Activated gamma-delta T cell (primary cell): ENCODE measurements at regions not wholly inside any gene's neighbourhood (a gene's known extent, or its start where the extent isn't known, plus 50 kb on each side); places are given as distances from the start of the nearest gene placed in this dataset.
"Not testable (repeated sequence)": the region's sequence is repeated elsewhere in the genome, so short reads cannot be mapped to it uniquely, and the experiment has no call there.

Experiments
- DNase-seq: peaks from one replicate; lab custom pipeline; 2025; lab: John Stamatoyannopoulos, UW

- DNase-seq: no peak
Observed at GRCh38 chr6:67219346-67219745, 1415.7 kb upstream of the ADGRB3 start.

DNA sequence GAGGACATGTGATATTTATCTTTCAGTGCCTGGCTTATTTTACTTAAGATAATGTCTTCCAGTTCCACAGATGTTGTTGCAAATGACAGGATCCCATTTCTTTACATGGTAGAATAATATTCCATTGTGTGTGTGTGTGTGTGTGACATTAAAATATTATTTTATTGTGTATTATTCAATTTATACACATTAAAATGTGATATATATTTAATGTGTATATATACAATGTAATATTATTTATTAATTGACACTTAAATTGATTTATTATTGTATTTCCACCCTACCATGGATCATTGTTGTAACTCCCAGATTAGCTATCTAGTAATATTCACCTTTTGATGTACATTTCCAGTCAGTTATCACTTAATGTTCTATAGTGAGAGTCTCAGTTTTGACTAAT, 1422.5 kb upstream of the ADGRB3 start:
- no peak for DNase-seq

- no peak for DNase-seq
Observed at GRCh38 chr6:67210450-67210849, 1424.6 kb upstream of the ADGRB3 start.

- DNase-seq: no peak
Observed at GRCh38 chr6:67201563-67201962, 1433.5 kb upstream of the ADGRB3 start.

- DNase-seq: no peak
Observed at GRCh38 chr6:67200626-67201403, 1434.3 kb upstream of the ADGRB3 start.

GRCh38 chr6:67199425-67199824, 1435.7 kb upstream of the ADGRB3 start:
- no peak for DNase-seq

- no peak for DNase-seq
Observed at GRCh38 chr6:67190733-67191132, 1444.3 kb upstream of the ADGRB3 start.

GRCh38 chr6:67184405-67184804, 1450.7 kb upstream of the ADGRB3 start:
- DNase-seq: no peak

GRCh38 chr6:67175101-67175500, 1460.0 kb upstream of the ADGRB3 start:
- no peak for DNase-seq

DNA sequence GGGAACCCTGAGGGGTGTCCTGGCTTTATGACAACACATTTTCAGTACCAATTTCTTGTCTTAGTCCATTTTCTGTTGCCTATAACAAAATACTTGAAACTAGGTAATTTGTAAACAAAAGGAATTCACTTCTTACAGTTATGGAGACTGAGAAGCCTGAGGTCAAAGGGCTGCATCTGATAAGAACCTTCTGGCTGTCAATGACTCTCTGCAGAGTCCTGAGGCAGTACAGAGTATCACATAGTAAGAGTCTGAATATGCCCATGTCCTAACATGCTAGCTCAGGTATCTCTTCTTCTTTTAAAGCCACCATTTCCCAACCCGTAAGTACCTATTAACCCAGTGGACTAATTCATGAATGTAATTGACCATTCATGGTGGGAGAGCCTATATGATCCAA, 1458.6 kb upstream of the EYS start:
- DNase-seq: no peak

DNA sequence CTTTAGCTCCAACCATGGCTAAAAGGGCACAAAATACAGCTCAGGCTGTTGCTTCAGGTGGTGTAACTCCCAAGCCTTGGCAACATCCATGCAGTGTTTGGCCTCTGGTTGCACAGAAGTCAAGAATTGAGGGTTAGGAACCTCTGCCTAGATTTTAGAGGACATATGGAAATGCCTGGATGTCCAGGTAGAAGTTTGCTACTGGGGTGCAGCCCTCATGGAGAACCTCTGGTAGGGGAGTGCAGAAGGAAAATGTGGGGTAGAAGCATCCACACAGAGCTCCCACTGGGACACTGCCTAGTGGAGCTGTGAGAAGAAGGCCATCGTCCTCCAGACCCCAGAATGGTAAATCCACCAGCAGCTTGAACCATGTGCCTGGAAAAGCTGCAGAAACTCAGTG, 1453.8 kb upstream of the EYS start:
- DNase-seq: no peak

- no peak for DNase-seq
Observed at GRCh38 chr6:67141005-67141404, 1434.0 kb upstream of the EYS start.

- DNase-seq: no peak
Observed at GRCh38 chr6:67133973-67134372, 1426.9 kb upstream of the EYS start.

GRCh38 chr6:67131827-67132226, 1424.8 kb upstream of the EYS start:
- DNase-seq: no peak

GRCh38 chr6:67129780-67130179, 1422.8 kb upstream of the EYS start:
- DNase-seq: no peak

DNA sequence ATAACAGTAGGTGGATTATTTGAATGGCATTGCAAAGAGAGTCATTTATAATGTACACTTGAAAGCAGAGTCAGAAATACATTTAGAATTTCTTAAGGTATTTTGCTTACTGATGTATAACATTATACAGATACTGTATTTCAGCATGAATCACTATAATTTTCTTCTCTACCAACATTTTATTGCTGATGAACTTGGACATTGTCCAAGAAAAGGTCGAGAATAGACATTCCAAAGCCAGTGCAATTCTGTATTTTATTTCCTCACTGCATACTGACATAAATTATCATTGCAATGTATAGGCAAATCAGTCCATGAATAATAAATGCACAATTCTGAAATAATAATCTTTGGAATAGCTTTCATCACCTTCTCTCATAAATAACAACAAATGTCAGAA, 1420.0 kb upstream of the EYS start:
- no peak for DNase-seq

GRCh38 chr6:67121115-67121514, 1414.1 kb upstream of the EYS start:
- no peak for DNase-seq

- no peak for DNase-seq
Observed at GRCh38 chr6:67112120-67112519, 1405.1 kb upstream of the EYS start.

GRCh38 chr6:67102743-67103142, 1395.7 kb upstream of the EYS start:
- DNase-seq: no peak

GRCh38 chr6:67095618-67096226, 1388.7 kb upstream of the EYS start:
- DNase-seq: not testable (repeated sequence)

DNA sequence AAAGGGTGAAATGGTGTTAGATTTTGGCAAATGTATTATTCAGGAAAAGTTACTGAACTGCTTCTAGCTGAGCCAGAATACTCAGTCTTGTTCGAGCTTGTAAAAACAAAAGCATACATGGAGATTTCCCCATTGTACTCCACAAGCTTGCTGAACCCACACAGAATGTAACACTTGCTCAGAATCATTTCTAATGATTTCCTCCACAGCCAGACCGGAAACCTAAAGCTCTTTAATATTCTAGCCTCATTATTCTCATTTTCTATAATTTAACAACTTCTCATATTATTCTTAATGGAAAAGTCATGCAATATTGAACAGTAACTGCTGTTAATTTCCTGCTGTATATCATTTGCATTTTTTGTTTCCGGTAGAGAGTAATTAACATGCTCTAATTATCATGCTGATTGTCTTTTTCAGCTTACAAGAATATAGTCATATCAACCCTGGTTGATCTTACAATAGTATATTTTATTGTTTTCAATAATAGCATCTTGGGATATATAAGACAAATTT, 1387.5 kb upstream of the EYS start:
- DNase-seq: no peak

GRCh38 chr6:67073938-67074337, 1366.9 kb upstream of the EYS start:
- no peak for DNase-seq

DNA sequence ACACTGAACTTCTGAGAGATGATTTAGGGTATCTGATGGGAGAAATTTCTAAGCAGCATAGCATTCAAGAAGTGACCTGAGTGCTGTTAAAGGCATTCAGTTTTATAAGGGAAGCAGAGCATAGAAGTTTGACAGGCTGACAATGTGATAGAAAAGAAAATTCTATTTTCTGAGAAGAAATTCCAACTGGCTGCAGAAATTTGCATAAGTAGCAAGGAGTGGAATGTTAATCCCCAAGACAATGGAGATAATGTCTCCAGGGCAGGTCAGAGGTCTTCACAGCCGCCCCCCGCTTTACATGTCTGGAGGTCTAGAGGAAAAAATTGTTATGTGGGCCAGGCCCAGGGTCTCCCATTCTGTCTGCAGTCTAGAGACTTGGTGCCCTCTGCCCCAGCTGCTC, 1361.8 kb upstream of the EYS start:
- no peak for DNase-seq

GRCh38 chr6:67064323-67064722, 1357.3 kb upstream of the EYS start:
- no peak for DNase-seq
